ENCODE measurements at regions not wholly inside any gene's neighbourhood (a gene's known extent, or its start where the extent isn't known, plus 50 kb on each side); places are given as distances from the start of the nearest gene placed in this dataset.

- Histone ChIP-seq H3K9me3 (ENCODE audit: control insufficient read depth in 2 of 2, low read length in 2 of 2) (no peaks in the 10 kb centered on the region), H3K36me3 (ENCODE audit: control insufficient read depth in 2 of 2, insufficient read depth in 2 of 2, low read length in 2 of 2) (no peaks in the 10 kb centered on the region), H3K9ac (ENCODE audit: low read length in 2 of 2) (no peak overlapping the region), H3K4me3 (ENCODE audit: low read length in 2 of 2) (no peak overlapping the region), H3K4me1 (ENCODE audit: control insufficient read depth, insufficient read depth, low read length) (no peaks in the 10 kb centered on the region), H3K27me3 (ENCODE audit: control insufficient read depth in 1 of 2, insufficient read depth in 2 of 2, low read length in 2 of 2) (no peaks in the 10 kb centered on the region), H3K27ac (ENCODE audit: low read length) (no peak overlapping the region)
Observed at GRCh38 chr13:106104281-106104901, 431.1 kb downstream of the EFNB2 start.

GRCh38 chr13:106103779-106104178, 431.7 kb downstream of the EFNB2 start:
- Histone ChIP-seq H3K4me1 (ENCODE audit: control insufficient read depth, insufficient read depth, low read length) (no peaks in the 10 kb centered on the region), H3K9me3 (ENCODE audit: control insufficient read depth in 2 of 2, low read length in 2 of 2) (no peaks in the 10 kb centered on the region), H3K27me3 (ENCODE audit: control insufficient read depth in 1 of 2, insufficient read depth in 2 of 2, low read length in 2 of 2) (no peaks in the 10 kb centered on the region), H3K9ac (ENCODE audit: low read length in 2 of 2) (no peak overlapping the region), H3K4me3 (ENCODE audit: low read length in 2 of 2) (no peak overlapping the region), H3K27ac (ENCODE audit: low read length) (no peak overlapping the region), H3K36me3 (ENCODE audit: control insufficient read depth in 2 of 2, insufficient read depth in 2 of 2, low read length in 2 of 2) (no peaks in the 10 kb centered on the region)

- H3K27ac ChIP-seq (ENCODE audit: low read length) = no peak overlapping the region
- no peak overlapping the region for H3K9ac ChIP-seq (ENCODE audit: low read length in 2 of 2)
- H3K9me3 ChIP-seq (ENCODE audit: control insufficient read depth in 2 of 2, low read length in 2 of 2) = no peaks in the 10 kb centered on the region
- no peaks in the 10 kb centered on the region for H3K36me3 ChIP-seq (ENCODE audit: control insufficient read depth in 2 of 2, insufficient read depth in 2 of 2, low read length in 2 of 2)
- no peak overlapping the region for H3K4me3 ChIP-seq (ENCODE audit: low read length in 2 of 2)
- no peaks in the 10 kb centered on the region for H3K4me1 ChIP-seq (ENCODE audit: control insufficient read depth, insufficient read depth, low read length)
- no peaks in the 10 kb centered on the region for H3K27me3 ChIP-seq (ENCODE audit: control insufficient read depth in 1 of 2, insufficient read depth in 2 of 2, low read length in 2 of 2)
Observed at GRCh38 chr13:106102786-106103185, 432.7 kb downstream of the EFNB2 start.

GRCh38 chr13:106101201-106101600, 434.3 kb downstream of the EFNB2 start:
- Histone ChIP-seq H3K4me3 (ENCODE audit: low read length in 2 of 2) (no peak overlapping the region), H3K27me3 (ENCODE audit: control insufficient read depth in 1 of 2, insufficient read depth in 2 of 2, low read length in 2 of 2) (no peaks in the 10 kb centered on the region), H3K36me3 (ENCODE audit: control insufficient read depth in 2 of 2, insufficient read depth in 2 of 2, low read length in 2 of 2) (no peaks in the 10 kb centered on the region), H3K9me3 (ENCODE audit: control insufficient read depth in 2 of 2, low read length in 2 of 2) (no peaks in the 10 kb centered on the region), H3K27ac (ENCODE audit: low read length) (no peak overlapping the region), H3K9ac (ENCODE audit: low read length in 2 of 2) (no peak overlapping the region), H3K4me1 (ENCODE audit: control insufficient read depth, insufficient read depth, low read length) (no peaks in the 10 kb centered on the region)

GRCh38 chr13:106100171-106100919, 435.1 kb downstream of the EFNB2 start:
- Histone ChIP-seq H3K4me3 (ENCODE audit: low read length in 2 of 2) (no peak overlapping the region), H3K9me3 (ENCODE audit: control insufficient read depth in 2 of 2, low read length in 2 of 2) (no peaks in the 10 kb centered on the region), H3K9ac (ENCODE audit: low read length in 2 of 2) (no peak overlapping the region), H3K27me3 (ENCODE audit: control insufficient read depth in 1 of 2, insufficient read depth in 2 of 2, low read length in 2 of 2) (no peaks in the 10 kb centered on the region), H3K36me3 (ENCODE audit: control insufficient read depth in 2 of 2, insufficient read depth in 2 of 2, low read length in 2 of 2) (no peaks in the 10 kb centered on the region), H3K4me1 (ENCODE audit: control insufficient read depth, insufficient read depth, low read length) (no peaks in the 10 kb centered on the region), H3K27ac (ENCODE audit: low read length) (no peak overlapping the region)

GRCh38 chr13:106099765-106100164, 435.7 kb downstream of the EFNB2 start:
- Histone ChIP-seq H3K36me3 (ENCODE audit: control insufficient read depth in 2 of 2, insufficient read depth in 2 of 2, low read length in 2 of 2) (no peaks in the 10 kb centered on the region), H3K4me1 (ENCODE audit: control insufficient read depth, insufficient read depth, low read length) (no peaks in the 10 kb centered on the region), H3K27me3 (ENCODE audit: control insufficient read depth in 1 of 2, insufficient read depth in 2 of 2, low read length in 2 of 2) (no peaks in the 10 kb centered on the region), H3K9ac (ENCODE audit: low read length in 2 of 2) (no peak overlapping the region), H3K9me3 (ENCODE audit: control insufficient read depth in 2 of 2, low read length in 2 of 2) (no peaks in the 10 kb centered on the region), H3K4me3 (ENCODE audit: low read length in 2 of 2) (no peak overlapping the region), H3K27ac (ENCODE audit: low read length) (no peak overlapping the region)

GRCh38 chr13:106098778-106099177, 436.7 kb downstream of the EFNB2 start:
- no peak overlapping the region for H3K4me3 ChIP-seq (ENCODE audit: low read length in 2 of 2)
- no peaks in the 10 kb centered on the region for H3K27me3 ChIP-seq (ENCODE audit: control insufficient read depth in 1 of 2, insufficient read depth in 2 of 2, low read length in 2 of 2)
- no peaks in the 10 kb centered on the region for H3K4me1 ChIP-seq (ENCODE audit: control insufficient read depth, insufficient read depth, low read length)
- H3K27ac ChIP-seq (ENCODE audit: low read length) = no peak overlapping the region
- no peak overlapping the region for H3K9ac ChIP-seq (ENCODE audit: low read length in 2 of 2)
- H3K9me3 ChIP-seq (ENCODE audit: control insufficient read depth in 2 of 2, low read length in 2 of 2) = no peaks in the 10 kb centered on the region
- H3K36me3 ChIP-seq (ENCODE audit: control insufficient read depth in 2 of 2, insufficient read depth in 2 of 2, low read length in 2 of 2) = no peaks in the 10 kb centered on the region

GRCh38 chr13:106096661-106097092, 438.8 kb downstream of the EFNB2 start:
- H3K27ac ChIP-seq (ENCODE audit: low read length) = no peak overlapping the region
- H3K4me3 ChIP-seq (ENCODE audit: low read length in 2 of 2) = no peak overlapping the region
- no peaks in the 10 kb centered on the region for H3K4me1 ChIP-seq (ENCODE audit: control insufficient read depth, insufficient read depth, low read length)
- no peaks in the 10 kb centered on the region for H3K9me3 ChIP-seq (ENCODE audit: control insufficient read depth in 2 of 2, low read length in 2 of 2)
- no peaks in the 10 kb centered on the region for H3K27me3 ChIP-seq (ENCODE audit: control insufficient read depth in 1 of 2, insufficient read depth in 2 of 2, low read length in 2 of 2)
- no peak overlapping the region for H3K9ac ChIP-seq (ENCODE audit: low read length in 2 of 2)
- H3K36me3 ChIP-seq (ENCODE audit: control insufficient read depth in 2 of 2, insufficient read depth in 2 of 2, low read length in 2 of 2) = no peaks in the 10 kb centered on the region

GRCh38 chr13:106095919-106096318, 439.5 kb downstream of the EFNB2 start:
- H3K36me3 ChIP-seq (ENCODE audit: control insufficient read depth in 2 of 2, insufficient read depth in 2 of 2, low read length in 2 of 2) = no peaks in the 10 kb centered on the region
- no peak overlapping the region for H3K4me3 ChIP-seq (ENCODE audit: low read length in 2 of 2)
- no peak overlapping the region for H3K9ac ChIP-seq (ENCODE audit: low read length in 2 of 2)
- H3K27ac ChIP-seq (ENCODE audit: low read length) = no peak overlapping the region
- no peaks in the 10 kb centered on the region for H3K4me1 ChIP-seq (ENCODE audit: control insufficient read depth, insufficient read depth, low read length)
- no peaks in the 10 kb centered on the region for H3K9me3 ChIP-seq (ENCODE audit: control insufficient read depth in 2 of 2, low read length in 2 of 2)
- no peaks in the 10 kb centered on the region for H3K27me3 ChIP-seq (ENCODE audit: control insufficient read depth in 1 of 2, insufficient read depth in 2 of 2, low read length in 2 of 2)

GRCh38 chr13:106095406-106095805, 440.1 kb downstream of the EFNB2 start:
- Histone ChIP-seq H3K4me3 (ENCODE audit: low read length in 2 of 2) (no peak overlapping the region), H3K27me3 (ENCODE audit: control insufficient read depth in 1 of 2, insufficient read depth in 2 of 2, low read length in 2 of 2) (no peaks in the 10 kb centered on the region), H3K4me1 (ENCODE audit: control insufficient read depth, insufficient read depth, low read length) (no peaks in the 10 kb centered on the region), H3K27ac (ENCODE audit: low read length) (no peak overlapping the region), H3K9ac (ENCODE audit: low read length in 2 of 2) (no peak overlapping the region), H3K36me3 (ENCODE audit: control insufficient read depth in 2 of 2, insufficient read depth in 2 of 2, low read length in 2 of 2) (no peaks in the 10 kb centered on the region), H3K9me3 (ENCODE audit: control insufficient read depth in 2 of 2, low read length in 2 of 2) (no peaks in the 10 kb centered on the region)

- H3K4me3 ChIP-seq (ENCODE audit: low read length in 2 of 2) = no peak overlapping the region
- H3K9ac ChIP-seq (ENCODE audit: low read length in 2 of 2) = no peak overlapping the region
- H3K9me3 ChIP-seq (ENCODE audit: control insufficient read depth in 2 of 2, low read length in 2 of 2) = no peaks in the 10 kb centered on the region
- H3K36me3 ChIP-seq (ENCODE audit: control insufficient read depth in 2 of 2, insufficient read depth in 2 of 2, low read length in 2 of 2) = no peaks in the 10 kb centered on the region
- H3K27ac ChIP-seq (ENCODE audit: low read length) = no peak overlapping the region
- no peaks in the 10 kb centered on the region for H3K27me3 ChIP-seq (ENCODE audit: control insufficient read depth in 1 of 2, insufficient read depth in 2 of 2, low read length in 2 of 2)
- H3K4me1 ChIP-seq (ENCODE audit: control insufficient read depth, insufficient read depth, low read length) = peaks cover 3% of the 10 kb centered on the region
Observed at GRCh38 chr13:106090001-106090400, 445.5 kb downstream of the EFNB2 start.
